ENCODE measurements at regions not wholly inside any gene's neighbourhood (a gene's known extent, or its start where the extent isn't known, plus 50 kb on each side); places are given as distances from the start of the nearest gene placed in this dataset.

GRCh38 chr6:167583412-167583811, 243.3 kb upstream of the AFDN start:
- no peak for DNase-seq

GRCh38 chr6:167588181-167588919, 238.4 kb upstream of the AFDN start:
- no peak for DNase-seq

DNA sequence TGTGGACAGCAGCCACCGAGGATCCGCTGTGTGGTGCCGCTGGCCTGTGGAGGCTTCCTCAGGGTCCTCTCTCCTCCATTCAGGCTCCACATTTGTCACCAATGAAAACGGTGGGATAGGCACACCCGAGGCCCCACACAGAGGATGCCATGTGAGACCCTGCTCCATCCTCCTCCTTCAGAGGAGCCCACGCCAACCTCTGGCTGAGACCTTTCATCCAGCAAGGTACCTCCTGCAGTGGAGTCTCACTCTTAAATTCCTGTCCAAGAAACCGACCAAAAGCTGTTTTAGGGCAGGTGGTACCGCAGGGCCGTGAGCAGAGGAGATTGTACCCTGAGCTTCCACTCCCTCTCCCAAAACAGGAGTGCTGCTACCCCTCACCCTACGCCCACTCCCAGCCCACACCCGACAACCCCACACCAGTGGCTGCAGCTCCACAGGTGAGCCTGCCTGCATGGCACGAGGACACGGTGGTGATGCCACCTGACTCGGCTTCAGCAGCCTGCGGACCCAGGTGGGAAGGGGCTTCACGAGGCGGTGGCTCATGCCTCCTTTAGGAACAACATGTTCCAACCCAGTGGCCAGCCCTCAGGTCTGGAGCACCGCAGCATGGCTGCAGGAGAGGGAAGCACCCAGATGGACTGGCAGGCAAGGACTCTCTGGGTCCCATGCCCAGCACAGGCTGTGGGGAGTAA, 237.6 kb upstream of the AFDN start:
- no peak for DNase-seq

- no peak for DNase-seq
Observed at GRCh38 chr6:167589615-167589940, 237.1 kb upstream of the AFDN start.

DNA sequence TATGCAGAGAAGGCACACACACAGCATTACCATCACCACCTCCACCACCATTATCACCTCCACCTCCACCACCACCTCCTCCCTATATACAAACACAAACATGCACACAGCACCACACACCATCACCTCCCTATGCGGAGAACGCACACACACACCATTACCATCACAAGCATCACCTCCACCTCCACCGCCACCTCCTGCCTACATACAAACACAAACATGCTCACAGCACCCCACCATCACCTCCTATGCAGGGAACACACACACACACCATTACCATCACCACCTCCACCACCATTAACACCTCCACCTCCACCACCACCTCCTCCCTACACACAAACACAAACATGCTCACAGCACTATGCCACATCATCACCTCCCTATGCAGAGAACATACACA, 236.5 kb upstream of the AFDN start:
- DNase-seq = no peak
